Liver (tissue), 8 donors: ENCODE measurements at regions not wholly inside any gene's neighbourhood (a gene's known extent, or its start where the extent isn't known, plus 50 kb on each side); places are given as distances from the start of the nearest gene placed in this dataset.

Source experiments
- DNase-seq: peaks from one replicate; pipeline ENCODE4 v3.0.0-alpha.2; 2017; ENCODE audit warnings: low spot score
- H3K27ac ChIP-seq, 2 donors: one replicate each; pipeline ENCODE4 v1.7.0; 2013; ENCODE audit warnings: inconsistent platforms in 2 of 2, low read length in 2 of 2, control low read depth in 1 of 2, low read depth in 1 of 2, mild to moderate bottlenecking in 1 of 2
- H3K27me3 ChIP-seq, 4 donors: one replicate each; pipeline versions ENCODE4 v1.6.1 to v1.7.0; 2013; ENCODE audit warnings: low read length in 3 of 4, inconsistent platforms in 1 of 4, mild to moderate bottlenecking in 1 of 4, moderate library complexity in 1 of 4; ENCODE audit not compliant: control insufficient read depth in 4 of 4, insufficient read depth in 4 of 4
- H3K36me3 ChIP-seq, 4 donors: one replicate each; pipeline versions ENCODE4 v1.6.1 to v1.7.0; 2013; ENCODE audit warnings: low read length in 3 of 4, mild to moderate bottlenecking in 3 of 4, low read depth in 1 of 4, moderate library complexity in 1 of 4; ENCODE audit not compliant: control insufficient read depth in 4 of 4, insufficient read depth in 3 of 4
- H3K4me1 ChIP-seq, 4 donors: one replicate each; pipeline versions ENCODE4 v1.6.1 to v1.7.0; 2013; ENCODE audit warnings: low read length in 3 of 4, mild to moderate bottlenecking in 3 of 4, moderate library complexity in 1 of 4; ENCODE audit not compliant: control insufficient read depth in 4 of 4, insufficient read depth in 4 of 4
- H3K4me3 ChIP-seq, 3 donors: one replicate each; pipeline versions ENCODE4 v1.6.1 to v1.7.0; 2013; ENCODE audit warnings: low read length in 3 of 3, control low read depth in 1 of 3, low read depth in 1 of 3, mild to moderate bottlenecking in 1 of 3
- H3K9ac ChIP-seq, 2 donors: one replicate each; pipeline ENCODE4 v1.7.0; 2013; ENCODE audit warnings: low read length in 2 of 2, mild to moderate bottlenecking in 2 of 2, moderate library complexity in 2 of 2, control low read depth in 1 of 2, low read depth in 1 of 2
- H3K9me3 ChIP-seq, 4 donors: one replicate each; pipeline versions ENCODE4 v1.6.1 to v1.7.0; 2013; ENCODE audit warnings: low read length in 3 of 4; ENCODE audit not compliant: control insufficient read depth in 4 of 4
- CTCF ChIP-seq: fragments of 150-350 bp; IDR thresholded peaks from 2 replicates; pipeline ENCODE4 v1.5.1; 2017; ENCODE audit warnings: improper control_type of control experiment, low read depth, low read length; ENCODE audit not compliant: missing input control
- EGR1 ChIP-seq, 2 donors: IDR thresholded peaks; 2 replicates each; pipeline ENCODE4 v1.6.1; 2016 to 2018; ENCODE audit warnings: antibody characterized with exemption in 2 of 2, low read depth in 2 of 2
- FOXA1 ChIP-seq: IDR thresholded peaks from 2 replicates; pipeline ENCODE4 v1.6.1; 2016; ENCODE audit warnings: antibody characterized with exemption
- FOXA2 ChIP-seq: IDR thresholded peaks from 2 replicates; pipeline ENCODE4 v1.6.1; 2016; ENCODE audit warnings: antibody characterized with exemption
- GABPA ChIP-seq, 2 donors: IDR thresholded peaks in 1 of 2; conservative IDR thresholded peaks in 1 of 2; 2 replicates each; pipeline ENCODE4 v1.6.1; 2016; ENCODE audit warnings: antibody characterized with exemption in 2 of 2, mild to moderate bottlenecking in 1 of 2, moderate library complexity in 1 of 2
- HNF4A ChIP-seq, 2 donors: conservative IDR thresholded peaks; 2 replicates each; pipeline ENCODE4 v1.6.1; 2016; ENCODE audit warnings: antibody characterized with exemption in 2 of 2, mild to moderate bottlenecking in 2 of 2
- HNF4G ChIP-seq: IDR thresholded peaks from 2 replicates; pipeline ENCODE4 v1.6.1; 2016; ENCODE audit warnings: antibody characterized with exemption
- JUND ChIP-seq, 2 donors: IDR thresholded peaks; 2 replicates each; pipeline ENCODE4 v1.6.1; 2016; ENCODE audit warnings: antibody characterized with exemption in 2 of 2
- NR2F2 ChIP-seq: IDR thresholded peaks from 2 replicates; pipeline ENCODE4 v1.6.1; 2016; ENCODE audit warnings: antibody characterized with exemption
- RAD21 ChIP-seq, 2 donors: IDR thresholded peaks; 2 replicates each; pipeline ENCODE4 v1.6.1; 2016; ENCODE audit warnings: antibody characterized with exemption in 2 of 2, mild to moderate bottlenecking in 2 of 2
- REST ChIP-seq: IDR thresholded peaks from 2 replicates; pipeline ENCODE4 v1.6.1; 2016; ENCODE audit warnings: antibody characterized with exemption, mild to moderate bottlenecking
- RXRA ChIP-seq, 2 donors: IDR thresholded peaks; 2 replicates each; pipeline ENCODE4 v1.6.1; 2017 to 2018; ENCODE audit warnings: antibody characterized with exemption in 2 of 2, mild to moderate bottlenecking in 1 of 2
- SP1 ChIP-seq: IDR thresholded peaks from 2 replicates; pipeline ENCODE4 v1.6.1; 2018; ENCODE audit warnings: antibody characterized with exemption, mild to moderate bottlenecking
- TAF1 ChIP-seq: conservative IDR thresholded peaks from 2 replicates; pipeline ENCODE4 v1.6.1; 2016; ENCODE audit warnings: antibody characterized with exemption, mild to moderate bottlenecking
- YY1 ChIP-seq: IDR thresholded peaks from 2 replicates; pipeline ENCODE4 v1.6.1; 2016; ENCODE audit warnings: antibody characterized with exemption, mild to moderate bottlenecking
- ZBTB33 ChIP-seq: IDR thresholded peaks from 2 replicates; pipeline ENCODE4 v1.6.1; 2016; ENCODE audit warnings: antibody characterized with exemption
- WGBS: extraction: QIAGEN DNeasy Blood & Tissue Kit; methylation state at CpG from one replicate; pipeline ENCODE4 v1.1.7; 2013; 5-methylcytosine and 5-hydroxymethylcytosine counted together
- TF ChIP-seq, protein P1 (sequence below): IDR thresholded peaks from 2 replicates; pipeline ENCODE4 v1.6.1; 2016; ENCODE audit warnings: antibody characterized with exemption
- TF ChIP-seq, protein P2 (sequence below): IDR thresholded peaks from 2 replicates; pipeline ENCODE4 v1.6.1; 2016; ENCODE audit warnings: antibody characterized with exemption
- donor health status: healthy.
- donor health status: healthy.
- donor health status: healthy.
- donor health status: healthy.
- donor health status: healthy.

- Histone ChIP-seq H3K27me3 (no peaks in the 10 kb centered on the region), H3K9ac (no peak overlapping the region), H3K27ac (no peak overlapping the region), H3K9me3 (no peaks in the 10 kb centered on the region), H3K4me1 (no peaks in the 10 kb centered on the region), H3K4me3 (no peak overlapping the region), H3K36me3 (no peaks in the 10 kb centered on the region)
- WGBS = 38% methylated on average over 2 of the region's 2 CpGs
- DNase-seq = no peak
- TF ChIP-seq CTCF = no peak
- TF ChIP-seq FOXA1 = no peak
- TF ChIP-seq GABPA (IDR thresholded peaks at IDR 0.05 in 1 of 2, conservative IDR thresholded peaks at IDR 0.05 in 1 of 2) = no peak
- no peak for TF ChIP-seq RAD21 (IDR thresholded peaks at IDR 0.05)
- no peak for TF ChIP-seq ZBTB33
- no peak for TF ChIP-seq JUND (IDR thresholded peaks at IDR 0.05)
- TF ChIP-seq EGR1 (IDR thresholded peaks at IDR 0.05; ENCODE audit: low read depth in 2 of 2) = no peak
- TF ChIP-seq, protein P1, sequence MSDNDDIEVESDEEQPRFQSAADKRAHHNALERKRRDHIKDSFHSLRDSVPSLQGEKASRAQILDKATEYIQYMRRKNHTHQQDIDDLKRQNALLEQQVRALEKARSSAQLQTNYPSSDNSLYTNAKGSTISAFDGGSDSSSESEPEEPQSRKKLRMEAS = no peak
- no peak for TF ChIP-seq SP1
- TF ChIP-seq NR2F2 = no peak
- TF ChIP-seq, protein P2, sequence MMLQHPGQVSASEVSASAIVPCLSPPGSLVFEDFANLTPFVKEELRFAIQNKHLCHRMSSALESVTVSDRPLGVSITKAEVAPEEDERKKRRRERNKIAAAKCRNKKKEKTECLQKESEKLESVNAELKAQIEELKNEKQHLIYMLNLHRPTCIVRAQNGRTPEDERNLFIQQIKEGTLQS = no peak
- TF ChIP-seq YY1 = no peak
- no peak for TF ChIP-seq REST
- TF ChIP-seq FOXA2 = no peak
- no peak for TF ChIP-seq RXRA (IDR thresholded peaks at IDR 0.05)
- no peak for TF ChIP-seq TAF1
- no peak for TF ChIP-seq HNF4G
- no peak for TF ChIP-seq HNF4A (conservative IDR thresholded peaks at IDR 0.05)
Measured at GRCh38 chr7:52936750-52937149, 98.7 kb upstream of the POM121L12 start.

DNA sequence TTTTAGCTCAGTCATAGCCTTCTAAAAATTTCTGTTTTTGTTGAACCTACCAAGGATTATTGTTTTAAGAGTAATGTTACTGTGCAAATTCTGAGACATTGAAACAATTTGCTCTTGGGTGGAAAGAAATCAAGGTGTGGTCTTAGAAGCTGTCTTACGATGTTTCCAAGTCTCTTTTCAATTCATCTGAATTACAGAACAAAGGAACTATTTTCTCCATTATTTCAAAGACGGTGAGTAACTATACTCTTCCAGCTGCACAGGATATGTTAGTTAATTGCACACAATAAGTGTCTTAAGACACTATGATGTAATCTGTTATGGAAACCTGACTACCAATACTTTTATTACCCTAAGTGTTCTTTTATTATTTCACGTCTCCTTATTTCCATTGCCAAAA lies 106.8 kb upstream of the POM121L12 start:
- H3K36me3 ChIP-seq = no peaks in the 10 kb centered on the region
- no peaks in the 10 kb centered on the region for H3K4me1 ChIP-seq
- H3K27me3 ChIP-seq = no peaks in the 10 kb centered on the region
- TF ChIP-seq JUND (IDR thresholded peaks at IDR 0.05) = no peak
- TF ChIP-seq YY1 = no peak
- TF ChIP-seq EGR1 (IDR thresholded peaks at IDR 0.05; ENCODE audit: low read depth in 2 of 2) = no peak
- no peak for TF ChIP-seq SP1
- 77% methylated on average over 3 of the region's 3 CpGs for WGBS
- no peaks in the 10 kb centered on the region for H3K9me3 ChIP-seq
- no peak overlapping the region for H3K4me3 ChIP-seq
- H3K27ac ChIP-seq = no peak overlapping the region
- no peak overlapping the region for H3K9ac ChIP-seq
- DNase-seq = no peak
